ENCODE measurements at regions not wholly inside any gene's neighbourhood (a gene's known extent, or its start where the extent isn't known, plus 50 kb on each side); places are given as distances from the start of the nearest gene placed in this dataset.

GRCh38 chr4:92170340-92170739, 133.4 kb upstream of the GRID2 start:
- ChIA-PET POLR2A (no interaction called here), CTCF (no interaction called here)
- no peak for DNase-seq (ENCODE audit: extremely low spot score)
- TF ChIP-seq CTCF (IDR thresholded peaks at IDR 0.05; ENCODE audit: control extremely low read depth, extremely low read depth, low read depth, missing control alignments): no peak

DNA sequence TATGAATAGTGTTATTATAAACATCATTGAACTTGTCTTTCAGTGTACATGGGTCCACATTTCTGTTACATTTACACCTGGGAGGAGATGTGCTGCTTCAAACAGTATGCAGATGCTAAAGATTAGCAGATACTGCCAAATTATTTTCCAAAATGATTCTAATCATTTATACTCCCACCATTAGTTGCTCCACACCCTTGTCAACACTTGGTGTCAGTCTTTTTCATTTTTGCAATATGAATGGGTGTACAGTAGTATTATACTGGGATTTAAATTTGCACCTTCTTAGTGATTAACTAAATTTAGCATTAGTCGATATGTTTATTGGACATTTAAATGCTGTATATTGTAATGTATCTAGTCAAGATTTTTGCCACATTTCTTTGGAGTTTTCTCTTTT, 131.6 kb upstream of the GRID2 start:
- TF ChIP-seq CTCF (IDR thresholded peaks at IDR 0.05; ENCODE audit: control extremely low read depth, extremely low read depth, low read depth, missing control alignments): no peak
- POLR2A ChIA-PET: no interaction called here
- DNase-seq (ENCODE audit: extremely low spot score): no peak
- CTCF ChIA-PET: no interaction called here

DNA sequence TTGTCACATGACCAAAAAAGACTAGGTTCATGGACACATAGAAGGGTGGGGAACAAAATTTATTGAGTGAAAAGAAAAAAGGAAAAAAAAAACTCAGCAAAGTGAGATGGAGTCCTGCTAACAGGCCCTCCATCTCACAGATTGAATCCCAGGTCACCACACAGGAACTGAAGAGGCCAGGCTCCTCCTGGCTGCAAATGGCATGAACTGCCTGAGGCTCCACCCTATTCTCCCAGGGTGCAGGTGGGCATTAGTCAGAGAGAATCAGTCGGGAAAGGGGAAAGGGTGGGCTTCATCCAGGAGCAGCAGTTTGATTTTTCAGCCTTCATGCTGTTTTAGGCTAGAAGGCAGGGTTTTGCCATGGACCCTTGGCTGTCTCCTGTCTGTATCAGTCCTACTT, 128.5 kb upstream of the GRID2 start:
- ChIA-PET POLR2A (no interaction called here), CTCF (no interaction called here)
- TF ChIP-seq CTCF (IDR thresholded peaks at IDR 0.05; ENCODE audit: control extremely low read depth, extremely low read depth, low read depth, missing control alignments): no peak
- DNase-seq (ENCODE audit: extremely low spot score): no peak

DNA sequence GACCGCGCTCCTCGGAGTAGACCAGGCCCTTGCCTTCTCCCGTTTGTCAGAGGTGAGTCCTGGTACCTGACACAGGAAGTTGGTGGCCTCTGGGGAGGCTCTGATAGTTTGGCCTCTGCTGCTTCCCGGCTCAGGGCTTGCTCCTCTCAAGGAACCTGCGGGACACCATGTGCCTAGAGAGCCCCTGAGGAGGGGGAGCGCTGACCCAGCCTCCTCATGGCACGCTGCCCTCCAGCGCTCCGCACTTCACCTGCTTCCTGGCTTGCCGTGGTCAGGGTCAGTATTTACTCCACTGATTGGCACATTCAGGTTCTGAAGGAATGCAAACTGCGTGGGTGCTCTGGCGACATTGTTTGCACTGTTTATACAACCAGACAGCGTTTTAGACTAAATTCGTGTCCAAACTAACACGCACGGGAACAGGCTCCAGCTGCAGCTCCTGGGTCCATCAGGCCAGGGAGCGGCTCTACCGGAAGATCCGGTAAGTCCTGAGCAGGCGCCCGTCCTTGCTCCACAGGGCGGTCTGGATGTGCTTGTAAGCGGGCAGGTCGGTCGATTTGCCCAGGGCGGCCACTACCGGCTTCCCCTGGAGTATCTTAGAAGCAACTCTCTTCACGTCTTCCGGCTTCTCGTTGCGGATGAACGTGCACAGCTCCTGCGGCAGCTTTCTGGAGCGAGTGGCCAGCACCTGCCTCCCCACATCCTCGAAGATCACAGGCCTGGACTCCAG, 121.6 kb upstream of the GRID2 start:
- POLR2A ChIA-PET: no interaction called here
- DNase-seq (ENCODE audit: extremely low spot score): no peak
- CTCF ChIA-PET: no interaction called here
- TF ChIP-seq CTCF (IDR thresholded peaks at IDR 0.05; ENCODE audit: control extremely low read depth, extremely low read depth, low read depth, missing control alignments): no peak

- no peak for DNase-seq (ENCODE audit: extremely low spot score)
- CTCF ChIA-PET: no interaction called here
- POLR2A ChIA-PET: no interaction called here
- no peak for TF ChIP-seq CTCF (IDR thresholded peaks at IDR 0.05; ENCODE audit: control extremely low read depth, extremely low read depth, low read depth, missing control alignments)
These were observed 120.9 kb upstream of the GRID2 start for GRCh38 chr4:92182736-92183407.

- CTCF ChIA-PET: no interaction called here
- TF ChIP-seq CTCF (IDR thresholded peaks at IDR 0.05; ENCODE audit: control extremely low read depth, extremely low read depth, low read depth, missing control alignments): no peak
These were observed 119.9 kb upstream of the GRID2 start for GRCh38 chr4:92183825-92184224.

More at GRCh38 chr4:92183825-92184224, 119.9 kb upstream of the GRID2 start:
- POLR2A ChIA-PET: no interaction called here
- no peak for DNase-seq (ENCODE audit: extremely low spot score)
